A172 (cell line): ENCODE measurements at regions not wholly inside any gene's neighbourhood (a gene's known extent, or its start where the extent isn't known, plus 50 kb on each side); places are given as distances from the start of the nearest gene placed in this dataset.
"Not testable (repeated sequence)": the region's sequence is repeated elsewhere in the genome, so short reads cannot be mapped to it uniquely, and the experiment has no call there.

Source experiments
- DNase-seq: peaks from one replicate; pipeline ENCODE4 v3.0.0-alpha.2; 2015; ENCODE audit warnings: low spot score

DNA sequence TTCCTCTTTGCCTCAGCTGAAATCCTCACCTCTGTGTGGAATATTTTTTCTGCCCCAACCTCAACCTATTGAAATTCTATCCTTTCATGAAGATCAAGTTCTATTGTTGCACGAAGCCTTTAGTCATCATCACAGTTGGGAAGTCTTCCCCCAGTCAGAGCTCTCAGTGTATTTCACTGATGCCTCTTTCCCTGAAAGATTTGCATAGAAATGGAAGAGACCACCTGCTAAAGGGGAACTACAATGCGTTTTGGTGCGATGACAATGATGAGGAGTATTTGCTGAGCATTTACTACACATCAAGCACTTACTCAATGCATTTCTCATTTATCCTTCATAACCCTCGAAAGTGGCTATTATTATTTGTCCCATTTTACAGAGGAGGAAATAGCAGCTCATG is 151.2 kb upstream of the KLF3 start:
- no peak for DNase-seq

- DNase-seq: no peak
Measured at GRCh38 chr4:38514465-38515146, 149.4 kb upstream of the KLF3 start.

DNA sequence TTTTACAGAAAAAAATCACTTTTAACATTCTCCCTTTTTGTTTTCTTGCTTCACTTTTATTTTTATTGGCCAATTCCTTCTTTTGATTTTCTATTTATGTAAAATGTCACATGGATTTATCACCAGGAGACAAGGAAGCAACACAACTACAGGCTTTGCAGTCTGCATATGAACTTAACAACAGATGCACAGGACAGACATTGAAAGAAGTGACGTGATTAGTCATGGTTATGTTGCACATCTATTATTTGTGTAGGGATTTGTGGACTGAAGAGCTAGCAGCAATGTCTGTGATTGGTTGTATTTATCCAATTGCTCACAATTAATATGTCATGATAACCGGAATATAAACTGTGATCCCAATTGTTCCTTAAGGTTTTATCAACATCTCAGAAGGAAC is 147.8 kb upstream of the KLF3 start:
- no peak for DNase-seq

GRCh38 chr4:38519666-38520065 is 144.3 kb upstream of the KLF3 start:
- DNase-seq: no peak

- no peak for DNase-seq
Measured at GRCh38 chr4:38523054-38523453, 140.9 kb upstream of the KLF3 start.

DNA sequence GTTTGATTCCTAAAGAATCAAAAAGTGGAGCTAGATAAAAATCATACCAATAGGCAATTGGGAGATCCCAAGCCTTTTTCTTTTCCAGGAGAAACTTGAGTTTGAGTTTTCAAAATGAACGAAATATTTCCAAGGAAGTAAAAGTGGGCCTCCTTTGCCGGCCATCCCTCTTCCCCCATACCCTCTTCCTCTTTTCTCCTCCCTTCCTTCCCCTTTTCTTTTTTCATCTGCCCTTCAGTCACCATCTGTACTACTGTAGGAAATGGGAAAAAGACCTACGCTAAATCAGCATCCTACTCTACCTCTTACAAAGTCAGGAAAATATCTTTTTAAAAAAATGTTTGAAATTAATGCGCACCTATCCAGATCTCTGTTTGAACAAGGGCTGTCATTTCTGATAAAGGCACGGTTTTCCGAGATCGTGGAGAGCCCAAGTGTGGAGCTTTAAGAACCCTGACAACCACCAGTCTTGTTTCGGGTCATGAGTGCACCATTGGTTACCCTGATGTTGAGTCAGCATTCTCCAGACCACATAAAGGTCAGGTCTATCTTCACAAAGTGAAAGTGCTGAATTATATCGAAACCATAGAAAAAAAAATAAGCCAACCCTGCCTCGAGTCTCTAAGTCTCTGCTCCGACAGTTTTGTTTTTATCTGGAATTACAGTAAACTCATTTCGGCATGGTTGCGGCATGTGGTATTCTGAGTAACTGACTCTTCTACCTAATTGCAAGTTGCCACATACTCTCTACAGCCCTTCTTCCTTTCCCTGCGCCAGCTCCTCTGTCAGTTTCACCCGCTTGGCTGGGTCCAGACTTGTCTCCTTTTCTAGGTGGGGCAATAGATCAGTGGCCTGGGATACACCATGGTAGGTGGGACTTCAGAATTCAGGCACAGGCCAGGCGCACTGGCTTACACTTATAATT is 140.2 kb upstream of the KLF3 start:
- no peak for DNase-seq

DNA sequence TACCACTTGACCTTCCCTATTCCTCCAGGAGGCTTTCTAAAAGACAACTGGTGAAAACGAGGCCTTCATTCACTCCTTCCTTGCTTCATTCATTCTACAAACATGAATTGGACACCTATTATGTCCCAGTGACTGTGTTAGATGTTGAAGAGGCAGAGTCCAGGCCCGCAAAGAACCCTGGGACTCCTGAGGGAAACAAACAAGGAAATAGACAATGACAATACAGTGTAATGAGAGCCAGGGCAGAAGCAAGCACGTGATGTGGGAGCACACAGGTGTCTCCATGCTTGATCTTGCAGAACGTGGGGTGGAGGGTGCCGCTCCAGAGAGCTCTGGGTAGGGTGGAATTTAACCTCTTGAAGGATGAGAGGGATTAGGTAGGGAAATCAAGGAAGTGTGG is 137.6 kb upstream of the KLF3 start:
- no peak for DNase-seq

- DNase-seq: no peak
Measured at GRCh38 chr4:38529189-38530115, 134.5 kb upstream of the KLF3 start.

DNA sequence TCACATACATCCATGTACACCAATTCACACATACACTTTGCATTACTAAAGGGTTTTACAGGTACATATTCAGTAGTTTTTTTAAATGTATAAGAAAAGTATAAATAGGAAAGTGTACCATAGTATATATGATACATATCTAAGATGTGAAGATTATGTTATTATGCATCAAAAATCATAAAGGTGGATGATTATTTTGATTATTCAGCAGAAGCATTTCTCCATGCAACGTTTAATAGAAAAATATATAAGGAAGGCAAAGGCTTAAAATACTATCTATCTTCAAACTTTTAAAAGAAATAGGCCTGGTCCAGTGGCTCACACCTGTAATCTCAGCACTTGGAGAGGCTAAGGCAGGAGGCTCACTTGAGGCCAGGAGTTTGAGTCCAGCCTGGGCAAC is 133.5 kb upstream of the KLF3 start:
- DNase-seq: no peak

DNA sequence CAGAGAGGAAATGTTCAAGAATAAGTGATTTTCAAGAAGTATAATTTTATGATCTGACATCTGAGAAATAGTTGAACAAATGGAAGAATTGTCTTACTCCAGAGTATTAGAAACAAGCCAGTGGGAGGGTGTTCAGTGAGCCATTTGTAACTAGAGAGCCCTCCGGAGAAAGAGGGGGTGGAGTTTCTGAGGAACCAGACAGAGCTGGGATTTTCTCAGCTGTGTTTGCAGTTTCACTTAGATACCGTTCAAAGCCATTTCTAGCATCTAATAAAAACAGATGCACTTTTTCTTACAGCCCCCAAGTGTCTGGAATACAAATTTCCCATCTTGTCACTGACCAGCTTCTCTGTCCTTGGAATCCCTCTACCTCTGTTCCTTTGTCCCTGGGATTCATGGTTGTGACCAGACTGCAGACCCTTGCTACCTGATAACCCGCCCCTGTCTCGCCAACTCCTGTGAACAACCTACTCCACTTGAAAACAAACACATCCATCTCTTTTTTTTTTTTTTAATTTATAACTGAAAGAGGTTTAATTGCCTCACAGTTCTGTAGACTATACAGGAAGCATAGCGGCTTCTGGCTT is 132.8 kb upstream of the KLF3 start:
- DNase-seq: no peak

GRCh38 chr4:38532908-38533499 is 131.0 kb upstream of the KLF3 start:
- no peak for DNase-seq

DNA sequence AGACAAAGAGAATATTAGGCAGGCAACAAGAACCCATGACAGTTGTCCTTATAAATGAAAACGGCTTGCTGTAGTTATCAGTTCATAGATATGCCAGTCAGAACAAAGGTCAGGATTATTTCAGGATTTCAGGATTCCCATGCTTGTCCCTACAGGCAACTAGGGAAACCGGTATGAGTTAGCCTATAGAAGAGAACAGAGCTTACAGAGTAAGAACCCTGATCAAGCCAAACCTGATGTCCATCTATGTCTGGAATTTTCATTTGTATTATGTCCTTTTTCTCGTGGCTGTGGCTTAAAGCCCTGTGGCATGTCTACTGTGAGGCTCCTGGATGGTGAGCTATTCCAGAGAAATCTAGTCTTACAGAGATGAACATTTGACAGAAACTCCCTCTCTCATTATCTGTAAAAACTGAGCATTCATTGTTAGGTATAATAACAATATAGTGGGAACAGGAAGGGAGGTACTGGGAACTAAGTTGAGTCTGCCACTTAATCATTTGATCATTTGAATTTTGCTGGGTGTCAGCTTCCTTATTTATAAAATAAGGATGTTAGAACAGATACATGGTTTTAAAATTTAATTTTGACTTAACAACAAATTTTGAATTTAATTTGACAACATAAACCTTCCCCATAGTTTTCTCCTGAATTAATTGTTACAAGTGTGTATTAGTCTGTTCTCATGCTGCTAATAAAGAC is 129.5 kb upstream of the KLF3 start:
- DNase-seq: no peak

DNA sequence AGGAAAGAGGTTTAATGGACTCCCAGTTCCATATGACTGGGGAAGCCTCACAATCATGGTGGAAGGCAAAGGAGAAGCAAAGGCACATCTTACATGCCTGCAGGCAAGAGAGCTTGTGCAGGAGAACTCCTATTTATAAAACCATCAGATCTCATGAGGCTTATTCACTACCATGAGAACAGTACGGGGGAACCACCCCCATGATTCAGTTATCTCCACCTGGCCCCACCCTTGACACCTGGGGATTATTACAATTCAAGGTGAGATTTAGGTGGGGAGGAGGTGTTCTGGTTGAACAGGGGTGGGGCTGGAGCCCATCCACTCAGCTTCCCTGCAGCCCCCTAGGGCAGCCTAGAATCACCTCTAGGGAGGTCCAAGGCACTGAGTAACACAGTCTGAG is 128.9 kb upstream of the KLF3 start:
- not testable (repeated sequence) for DNase-seq

GRCh38 chr4:38535717-38536116 is 128.3 kb upstream of the KLF3 start:
- no peak for DNase-seq

DNA sequence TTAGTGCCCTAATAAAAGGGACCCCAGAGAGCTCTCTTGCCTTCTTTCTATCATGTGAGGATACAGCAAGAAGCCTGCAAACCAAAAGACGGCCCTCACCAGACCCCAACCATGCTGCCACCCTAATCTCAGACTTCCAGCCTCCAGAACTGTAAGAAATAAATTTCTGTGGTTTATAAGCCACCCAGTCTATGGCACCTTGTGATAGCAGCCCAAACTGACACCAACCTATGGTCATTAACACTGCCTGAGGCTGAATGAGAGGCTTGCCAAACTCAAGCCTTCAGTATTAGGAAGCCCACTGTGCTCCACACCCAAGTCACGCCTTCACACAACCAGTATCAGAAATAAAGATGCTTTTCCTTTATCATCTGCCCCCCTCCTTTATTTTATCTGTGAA is 127.3 kb upstream of the KLF3 start:
- DNase-seq: no peak

GRCh38 chr4:38537666-38538065 is 126.3 kb upstream of the KLF3 start:
- no peak for DNase-seq

DNA sequence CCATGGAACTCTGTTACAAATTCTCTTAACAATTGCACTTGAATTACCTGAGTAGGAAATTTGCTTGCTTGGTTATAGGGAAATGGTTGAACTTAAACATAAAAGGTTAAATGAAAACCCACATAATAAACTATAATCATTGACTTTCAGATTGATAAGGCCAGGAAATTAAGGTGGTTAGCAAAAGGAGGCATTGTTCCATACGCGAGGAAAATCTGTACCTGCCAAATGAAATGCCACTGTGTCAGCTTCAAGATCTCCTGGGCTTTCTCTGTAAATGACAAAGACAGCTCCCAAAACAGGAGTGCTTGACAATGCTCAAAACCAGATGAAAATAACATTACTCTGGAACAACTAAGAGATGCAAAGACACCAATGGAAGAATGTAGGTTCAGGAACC is 125.5 kb upstream of the KLF3 start:
- DNase-seq: no peak

- DNase-seq: no peak
Measured at GRCh38 chr4:38539501-38539900, 124.5 kb upstream of the KLF3 start.

DNA sequence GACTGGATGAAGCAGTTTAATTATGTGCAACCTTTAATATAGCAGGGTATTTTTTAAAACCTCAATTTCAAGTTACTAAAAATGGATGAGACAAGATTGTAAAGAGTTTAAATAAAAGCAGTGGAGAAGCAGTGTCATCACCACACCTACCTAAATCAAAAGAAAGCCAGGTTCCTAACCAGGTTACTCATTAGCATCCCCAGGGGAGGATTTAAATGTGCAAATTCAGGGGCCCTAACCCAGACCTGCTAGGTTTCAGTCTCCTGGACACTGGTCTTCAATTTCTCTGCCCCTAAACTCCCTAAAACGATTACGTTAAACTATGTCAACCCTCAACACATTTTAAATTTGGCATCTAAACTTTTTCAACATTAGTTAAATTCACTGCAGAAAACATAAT is 116.9 kb upstream of the KLF3 start:
- no peak for DNase-seq

DNA sequence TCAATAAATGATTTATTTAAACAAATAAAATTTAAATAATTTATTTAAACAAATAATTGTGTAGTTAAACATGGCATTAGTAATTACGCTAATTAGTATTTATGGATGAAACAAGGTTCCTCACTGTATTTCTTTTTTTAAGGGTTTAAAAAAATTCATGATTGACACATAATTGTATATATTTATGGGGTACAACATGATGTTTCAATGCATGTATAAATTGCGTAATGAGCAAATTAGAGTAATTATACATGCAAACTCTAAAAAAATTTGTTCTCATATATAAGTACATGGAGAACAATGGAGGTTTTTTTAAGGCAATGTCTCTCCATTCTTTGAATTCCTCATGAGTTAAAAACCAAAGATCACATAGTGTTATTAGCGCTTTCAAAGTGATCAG is 115.7 kb upstream of the KLF3 start:
- no peak for DNase-seq

GRCh38 chr4:38559374-38559773 is 104.6 kb upstream of the KLF3 start:
- DNase-seq: no peak
